GM10266 (cell line): ENCODE measurements at regions not wholly inside any gene's neighbourhood (a gene's known extent, or its start where the extent isn't known, plus 50 kb on each side); places are given as distances from the start of the nearest gene placed in this dataset.

ENCODE experiments used
- DNase-seq: peaks from one replicate; pipeline ENCODE4 v3.0.0; 2012; ENCODE audit errors: extremely low spot score
- TF ChIP-seq, protein P1 (sequence below): IDR thresholded peaks from 2 replicates; pipeline ENCODE4 v1.5.1; 2012; ENCODE audit warnings: mild to moderate bottlenecking, low read depth; ENCODE audit not compliant: control insufficient read depth, insufficient read depth; ENCODE audit errors: missing control alignments

DNA sequence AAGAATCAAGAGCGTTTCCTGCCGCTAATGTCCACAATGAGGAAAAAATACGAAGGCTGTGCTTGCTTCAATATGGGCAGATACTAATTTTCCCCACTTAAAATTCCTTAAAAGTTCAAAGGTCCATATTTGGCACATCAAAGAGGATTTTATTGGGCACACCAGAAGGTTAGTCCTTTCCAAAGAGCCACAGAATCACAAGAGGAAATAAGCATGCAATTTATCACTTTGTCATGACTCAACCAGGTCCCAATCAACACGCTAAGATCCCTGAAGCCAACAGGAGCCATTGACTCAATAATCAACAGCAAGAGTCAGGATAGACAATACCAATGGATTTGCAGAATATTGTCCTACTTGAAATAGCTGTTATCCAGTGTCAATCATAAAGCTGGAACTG lies 80.6 kb downstream of the MAP1LC3B2 start:
- TF ChIP-seq, protein P1, sequence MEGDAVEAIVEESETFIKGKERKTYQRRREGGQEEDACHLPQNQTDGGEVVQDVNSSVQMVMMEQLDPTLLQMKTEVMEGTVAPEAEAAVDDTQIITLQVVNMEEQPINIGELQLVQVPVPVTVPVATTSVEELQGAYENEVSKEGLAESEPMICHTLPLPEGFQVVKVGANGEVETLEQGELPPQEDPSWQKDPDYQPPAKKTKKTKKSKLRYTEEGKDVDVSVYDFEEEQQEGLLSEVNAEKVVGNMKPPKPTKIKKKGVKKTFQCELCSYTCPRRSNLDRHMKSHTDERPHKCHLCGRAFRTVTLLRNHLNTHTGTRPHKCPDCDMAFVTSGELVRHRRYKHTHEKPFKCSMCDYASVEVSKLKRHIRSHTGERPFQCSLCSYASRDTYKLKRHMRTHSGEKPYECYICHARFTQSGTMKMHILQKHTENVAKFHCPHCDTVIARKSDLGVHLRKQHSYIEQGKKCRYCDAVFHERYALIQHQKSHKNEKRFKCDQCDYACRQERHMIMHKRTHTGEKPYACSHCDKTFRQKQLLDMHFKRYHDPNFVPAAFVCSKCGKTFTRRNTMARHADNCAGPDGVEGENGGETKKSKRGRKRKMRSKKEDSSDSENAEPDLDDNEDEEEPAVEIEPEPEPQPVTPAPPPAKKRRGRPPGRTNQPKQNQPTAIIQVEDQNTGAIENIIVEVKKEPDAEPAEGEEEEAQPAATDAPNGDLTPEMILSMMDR, result no peak
- no peak for DNase-seq

DNA sequence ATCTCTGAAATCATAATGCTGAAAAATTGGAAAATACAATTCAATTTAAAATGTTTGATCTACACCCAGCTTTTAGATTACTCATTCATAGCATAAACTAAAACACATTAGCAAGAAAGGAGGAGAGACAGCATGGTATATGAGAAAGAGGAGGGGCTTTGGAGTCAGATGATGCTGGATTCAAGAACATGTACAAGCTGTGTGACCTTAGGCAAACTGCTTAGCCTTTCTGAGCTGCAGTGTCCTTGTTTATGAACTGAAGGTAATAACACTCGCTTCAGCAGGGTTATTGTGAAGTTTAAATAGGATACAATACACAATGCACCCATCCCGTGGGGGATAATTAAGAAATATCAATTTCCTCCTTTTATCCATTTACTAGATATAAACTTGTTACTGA lies 79.2 kb downstream of the MAP1LC3B2 start:
- TF ChIP-seq, protein P1, result no peak
- DNase-seq, result no peak

DNA sequence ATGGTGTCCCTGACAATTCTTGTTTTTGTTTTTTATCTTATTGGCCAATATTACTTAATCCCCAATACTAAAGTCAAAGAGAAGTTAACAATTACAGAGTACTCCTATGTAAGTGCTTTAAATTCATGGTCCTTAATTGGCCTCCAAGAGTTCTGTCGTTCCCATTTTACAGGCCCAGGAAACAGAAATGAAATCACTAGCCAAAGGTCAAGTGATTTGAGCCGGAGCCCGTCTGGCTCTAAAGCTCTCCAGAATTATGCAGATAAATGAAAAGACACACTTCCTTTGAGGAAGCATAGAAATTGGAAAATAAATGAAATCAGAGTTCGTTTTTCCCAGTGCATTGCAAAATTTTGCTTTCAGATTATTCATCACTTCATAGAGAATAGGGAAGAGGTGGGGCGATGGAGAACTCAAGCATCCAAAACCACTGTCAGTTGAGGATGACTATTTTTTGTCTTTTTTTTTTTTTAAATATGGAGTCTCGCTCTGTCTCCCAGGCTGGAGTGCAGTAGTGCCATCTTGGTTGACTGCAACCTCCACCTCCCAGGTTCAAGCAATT lies 78.5 kb downstream of the MAP1LC3B2 start:
- no peak for DNase-seq
- TF ChIP-seq, protein P1, result no peak

DNA sequence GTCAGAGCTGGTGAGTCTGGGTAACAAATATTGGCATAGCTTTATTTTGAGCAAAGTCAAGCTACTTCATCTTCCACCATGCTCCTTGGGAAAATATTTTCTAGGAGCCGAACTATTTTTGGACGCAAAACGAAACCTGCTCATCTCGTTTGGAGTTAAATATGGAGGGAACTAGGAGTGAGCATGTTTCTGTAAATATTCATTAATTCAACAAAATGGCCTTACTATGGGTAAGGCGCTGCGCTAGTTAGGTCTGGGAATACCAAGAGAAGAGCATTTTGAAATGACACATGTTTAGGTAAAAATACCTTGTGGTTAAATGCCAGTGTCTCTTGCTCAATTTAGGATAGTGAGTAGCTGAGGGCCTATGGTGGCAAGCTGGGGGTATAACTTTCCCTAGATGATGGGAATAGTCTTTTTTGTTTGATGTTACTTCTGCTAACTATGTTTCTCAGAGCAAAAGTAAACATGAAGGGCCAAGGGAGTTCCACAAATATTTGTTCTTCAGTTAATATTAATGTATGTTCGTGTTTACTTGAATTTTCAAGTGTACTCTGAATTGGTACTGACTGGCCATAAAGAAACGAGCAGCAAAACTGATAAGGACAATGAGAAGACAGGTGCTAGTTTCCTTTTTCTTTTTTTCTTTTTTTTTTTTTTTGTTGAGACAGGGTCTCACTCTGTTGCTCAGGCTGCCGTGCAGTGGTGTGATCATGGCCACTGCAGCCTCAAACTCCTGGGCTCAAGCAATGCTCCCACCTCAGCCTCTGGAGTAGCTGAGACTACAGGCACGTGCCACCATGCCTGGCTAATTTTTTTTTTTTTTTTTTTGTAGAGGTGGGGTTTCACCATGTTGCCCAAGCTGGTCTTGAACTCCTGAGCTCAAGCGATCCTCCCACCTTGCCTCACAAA lies 77.7 kb downstream of the MAP1LC3B2 start:
- no peak for DNase-seq
- TF ChIP-seq, protein P1, result no peak

DNA sequence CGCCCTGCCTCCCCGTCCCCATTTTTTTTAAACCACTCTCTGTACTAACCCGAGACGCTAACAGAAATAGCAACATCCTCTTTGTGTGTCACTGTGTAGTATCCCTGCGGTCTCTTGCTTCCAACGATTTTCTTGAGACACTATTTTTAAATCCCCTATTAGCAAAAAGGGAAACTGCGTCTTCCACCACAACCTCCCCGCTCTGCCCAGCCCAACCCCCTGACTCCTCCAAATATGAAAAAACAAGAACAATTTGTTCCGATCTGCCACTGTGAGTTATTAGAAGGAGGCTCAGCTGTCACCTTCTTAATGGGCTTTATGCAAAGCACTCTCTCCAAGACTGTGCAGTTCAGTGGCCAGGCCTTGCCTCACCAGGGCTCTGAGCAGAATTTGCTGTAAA lies 76.3 kb downstream of the MAP1LC3B2 start:
- peak; percentile 45 for DNase-seq
- TF ChIP-seq, protein P1, result no peak

DNA sequence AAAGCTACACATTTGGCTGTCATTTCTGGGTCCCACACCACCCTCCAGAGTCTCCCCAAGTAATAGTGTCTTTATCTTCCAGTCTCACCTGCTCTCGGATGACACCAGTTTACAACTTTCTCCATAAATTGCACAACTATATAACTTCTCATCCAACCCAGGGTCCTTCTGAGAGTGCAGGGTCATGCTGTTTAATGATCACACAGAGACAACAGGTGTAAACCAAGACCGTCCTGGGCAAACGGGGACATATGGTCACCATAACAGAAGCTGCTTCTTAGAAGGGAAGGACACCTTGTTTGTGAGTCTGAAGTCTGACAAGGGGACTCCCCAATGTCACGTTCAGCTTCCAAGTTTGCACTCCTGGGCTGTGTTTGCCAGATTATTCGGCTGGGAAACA lies 74.3 kb downstream of the MAP1LC3B2 start:
- DNase-seq, result no peak

DNA sequence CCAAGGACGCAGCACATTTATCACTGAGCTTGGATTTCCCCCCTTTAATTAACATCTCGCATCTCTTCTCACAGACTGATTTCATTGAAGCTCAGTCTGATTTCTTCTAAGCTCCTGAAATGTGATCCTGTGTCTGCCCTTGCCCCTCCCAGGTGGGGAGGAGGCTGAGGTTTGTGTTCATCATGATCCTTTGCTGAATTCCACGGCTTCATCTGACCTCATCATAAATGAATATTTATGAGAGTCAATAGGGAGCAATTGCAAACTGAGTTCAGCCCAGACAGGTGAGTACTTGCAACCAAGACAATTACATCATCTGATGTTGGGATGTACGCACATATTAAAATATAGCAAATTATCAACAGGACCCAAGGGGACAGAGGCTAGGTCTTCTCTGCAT lies 72.4 kb downstream of the MAP1LC3B2 start:
- DNase-seq, result no peak
- TF ChIP-seq, protein P1, result no peak

More for the DNA sequence above, 74.3 kb downstream of the MAP1LC3B2 start:
- TF ChIP-seq, protein P1, result no peak
